ENCODE measurements at regions not wholly inside any gene's neighbourhood (a gene's known extent, or its start where the extent isn't known, plus 50 kb on each side); places are given as distances from the start of the nearest gene placed in this dataset.
"Not testable (repeated sequence)": the region's sequence is repeated elsewhere in the genome, so short reads cannot be mapped to it uniquely, and the experiment has no call there.

GRCh38 chr6:115835314-115835713 lies 225.4 kb downstream of the FRK start:
- peaks cover 4% of the 10 kb centered on the region for H3K9me3 Mint-ChIP-seq
- no peaks in the 10 kb centered on the region for H3K27me3 Mint-ChIP-seq (ENCODE audit: low read depth)
- no peak overlapping the region for H3K4me3 Mint-ChIP-seq
- H3K27ac Mint-ChIP-seq = no peak overlapping the region
- no peak for DNase-seq (ENCODE audit: low spot score)
- no peaks in the 10 kb centered on the region for H3K36me3 Mint-ChIP-seq (ENCODE audit: low read depth)
- no peaks in the 10 kb centered on the region for H3K4me1 Mint-ChIP-seq (ENCODE audit: low read depth)

- not testable (repeated sequence) for H3K27ac Mint-ChIP-seq; H3K4me3 Mint-ChIP-seq; H3K4me1 Mint-ChIP-seq (ENCODE audit: low read depth); H3K36me3 Mint-ChIP-seq (ENCODE audit: low read depth); H3K9me3 Mint-ChIP-seq; DNase-seq (ENCODE audit: low spot score); H3K27me3 Mint-ChIP-seq (ENCODE audit: low read depth)
Observed at GRCh38 chr6:115834542-115834941, 226.1 kb downstream of the FRK start.

GRCh38 chr6:115832786-115833185 lies 227.9 kb downstream of the FRK start:
- Mint-ChIP-seq H3K36me3 (ENCODE audit: low read depth) (no peaks in the 10 kb centered on the region), H3K27ac (no peak overlapping the region), H3K4me1 (ENCODE audit: low read depth) (no peaks in the 10 kb centered on the region), H3K9me3 (peaks cover 4% of the 10 kb centered on the region), H3K27me3 (ENCODE audit: low read depth) (no peaks in the 10 kb centered on the region), H3K4me3 (no peak overlapping the region)
- DNase-seq (ENCODE audit: low spot score) = no peak

GRCh38 chr6:115832186-115832585 lies 228.5 kb downstream of the FRK start:
- Mint-ChIP-seq H3K27ac (no peak overlapping the region), H3K9me3 (peaks cover 4% of the 10 kb centered on the region), H3K4me3 (no peak overlapping the region), H3K36me3 (ENCODE audit: low read depth) (no peaks in the 10 kb centered on the region), H3K4me1 (ENCODE audit: low read depth) (no peaks in the 10 kb centered on the region), H3K27me3 (ENCODE audit: low read depth) (no peaks in the 10 kb centered on the region)
- DNase-seq (ENCODE audit: low spot score) = no peak

- peaks cover under 1% of the 10 kb centered on the region for H3K9me3 Mint-ChIP-seq
- no peak for DNase-seq (ENCODE audit: low spot score)
- H3K27me3 Mint-ChIP-seq (ENCODE audit: low read depth) = no peaks in the 10 kb centered on the region
- no peaks in the 10 kb centered on the region for H3K4me1 Mint-ChIP-seq (ENCODE audit: low read depth)
- H3K27ac Mint-ChIP-seq = no peak overlapping the region
- no peaks in the 10 kb centered on the region for H3K36me3 Mint-ChIP-seq (ENCODE audit: low read depth)
- no peak overlapping the region for H3K4me3 Mint-ChIP-seq
Observed at GRCh38 chr6:115830895-115831294, 229.8 kb downstream of the FRK start.

- Mint-ChIP-seq H3K4me1 (ENCODE audit: low read depth) (no peaks in the 10 kb centered on the region), H3K27me3 (ENCODE audit: low read depth) (no peaks in the 10 kb centered on the region), H3K27ac (no peak overlapping the region), H3K36me3 (ENCODE audit: low read depth) (no peaks in the 10 kb centered on the region), H3K9me3 (peaks cover 7% of the 10 kb centered on the region), H3K4me3 (no peak overlapping the region)
- no peak for DNase-seq (ENCODE audit: low spot score)
Observed at GRCh38 chr6:115821798-115822197, 238.9 kb downstream of the FRK start.

- Mint-ChIP-seq H3K4me3 (no peak overlapping the region), H3K9me3 (peaks cover 7% of the 10 kb centered on the region), H3K27ac (no peak overlapping the region), H3K27me3 (ENCODE audit: low read depth) (no peaks in the 10 kb centered on the region), H3K36me3 (ENCODE audit: low read depth) (no peaks in the 10 kb centered on the region), H3K4me1 (ENCODE audit: low read depth) (no peaks in the 10 kb centered on the region)
- no peak for DNase-seq (ENCODE audit: low spot score)
Observed at GRCh38 chr6:115819506-115819905, 241.2 kb downstream of the FRK start.

- Mint-ChIP-seq H3K4me1 (ENCODE audit: low read depth) (no peaks in the 10 kb centered on the region), H3K27me3 (ENCODE audit: low read depth) (no peaks in the 10 kb centered on the region), H3K36me3 (ENCODE audit: low read depth) (no peaks in the 10 kb centered on the region), H3K27ac (no peak overlapping the region), H3K4me3 (no peak overlapping the region), H3K9me3 (peaks cover 7% of the 10 kb centered on the region)
- DNase-seq (ENCODE audit: low spot score) = no peak
Observed at GRCh38 chr6:115817161-115817560, 243.5 kb downstream of the FRK start.

GRCh38 chr6:115814907-115815306 lies 245.8 kb downstream of the FRK start:
- Mint-ChIP-seq H3K36me3 (ENCODE audit: low read depth) (no peaks in the 10 kb centered on the region), H3K27me3 (ENCODE audit: low read depth) (no peaks in the 10 kb centered on the region), H3K9me3 (peaks cover 7% of the 10 kb centered on the region), H3K27ac (no peak overlapping the region), H3K4me3 (no peak overlapping the region), H3K4me1 (ENCODE audit: low read depth) (no peaks in the 10 kb centered on the region)
- DNase-seq (ENCODE audit: low spot score) = no peak

- Mint-ChIP-seq H3K4me1 (ENCODE audit: low read depth) (no peaks in the 10 kb centered on the region), H3K27me3 (ENCODE audit: low read depth) (no peaks in the 10 kb centered on the region), H3K4me3 (no peak overlapping the region), H3K9me3 (no peaks in the 10 kb centered on the region), H3K27ac (no peak overlapping the region), H3K36me3 (ENCODE audit: low read depth) (no peaks in the 10 kb centered on the region)
- no peak for DNase-seq (ENCODE audit: low spot score)
Observed at GRCh38 chr6:115811541-115811940, 249.2 kb downstream of the FRK start.

- no peak for DNase-seq (ENCODE audit: low spot score)
- Mint-ChIP-seq H3K27ac (no peak overlapping the region), H3K27me3 (ENCODE audit: low read depth) (no peaks in the 10 kb centered on the region), H3K36me3 (ENCODE audit: low read depth) (no peaks in the 10 kb centered on the region), H3K4me1 (ENCODE audit: low read depth) (no peaks in the 10 kb centered on the region), H3K9me3 (no peaks in the 10 kb centered on the region), H3K4me3 (no peak overlapping the region)
Observed at GRCh38 chr6:115798229-115798628, 262.5 kb downstream of the FRK start.

GRCh38 chr6:115796829-115797228 lies 263.9 kb downstream of the FRK start:
- Mint-ChIP-seq H3K27ac (no peak overlapping the region), H3K36me3 (ENCODE audit: low read depth) (no peaks in the 10 kb centered on the region), H3K4me3 (no peak overlapping the region), H3K9me3 (no peaks in the 10 kb centered on the region), H3K27me3 (ENCODE audit: low read depth) (no peaks in the 10 kb centered on the region), H3K4me1 (ENCODE audit: low read depth) (no peaks in the 10 kb centered on the region)
- no peak for DNase-seq (ENCODE audit: low spot score)

GRCh38 chr6:115796061-115796460 lies 264.6 kb downstream of the FRK start:
- no peak overlapping the region for H3K4me3 Mint-ChIP-seq
- H3K27me3 Mint-ChIP-seq (ENCODE audit: low read depth) = no peaks in the 10 kb centered on the region
- H3K9me3 Mint-ChIP-seq = no peaks in the 10 kb centered on the region
- no peaks in the 10 kb centered on the region for H3K4me1 Mint-ChIP-seq (ENCODE audit: low read depth)
- H3K36me3 Mint-ChIP-seq (ENCODE audit: low read depth) = no peaks in the 10 kb centered on the region
- no peak overlapping the region for H3K27ac Mint-ChIP-seq
- DNase-seq (ENCODE audit: low spot score) = no peak

GRCh38 chr6:115783402-115784061 lies 277.2 kb downstream of the FRK start:
- Mint-ChIP-seq H3K27ac (no peak overlapping the region), H3K4me3 (no peak overlapping the region), H3K27me3 (ENCODE audit: low read depth) (no peaks in the 10 kb centered on the region), H3K36me3 (ENCODE audit: low read depth) (no peaks in the 10 kb centered on the region), H3K9me3 (no peaks in the 10 kb centered on the region), H3K4me1 (ENCODE audit: low read depth) (no peaks in the 10 kb centered on the region)
- no peak for DNase-seq (ENCODE audit: low spot score)

- H3K9me3 Mint-ChIP-seq = no peaks in the 10 kb centered on the region
- no peaks in the 10 kb centered on the region for H3K27me3 Mint-ChIP-seq (ENCODE audit: low read depth)
- no peak overlapping the region for H3K27ac Mint-ChIP-seq
- H3K4me3 Mint-ChIP-seq = no peak overlapping the region
- no peak for DNase-seq (ENCODE audit: low spot score)
- no peaks in the 10 kb centered on the region for H3K4me1 Mint-ChIP-seq (ENCODE audit: low read depth)
- no peaks in the 10 kb centered on the region for H3K36me3 Mint-ChIP-seq (ENCODE audit: low read depth)
Observed at GRCh38 chr6:115782612-115783011, 278.1 kb downstream of the FRK start.

All from T-helper 2 cell treated with Interferon-gamma antibody and Interleukin-4, amounts not matched to agents 5 μg/mL and 100 μg/mL, for 36 hours (primary cell).